NOMO-1 treated with DMSO at 0.1 percent for 48 hours (cell line): ENCODE measurements at regions not wholly inside any gene's neighbourhood (a gene's known extent, or its start where the extent isn't known, plus 50 kb on each side); places are given as distances from the start of the nearest gene placed in this dataset.
"Not testable (repeated sequence)": the region's sequence is repeated elsewhere in the genome, so short reads cannot be mapped to it uniquely, and the experiment has no call there.

ENCODE experiments used
- DNase-seq: peaks from one replicate; lab custom pipeline; 2025; ENCODE audit not compliant: unreplicated experiment; lab: John Stamatoyannopoulos, UW

- no peak for DNase-seq
Measured at GRCh38 chr13:90254437-90254836, 1093.0 kb upstream of the MIR17HG start.

GRCh38 chr13:90256746-90257145 lies 1090.7 kb upstream of the MIR17HG start:
- no peak for DNase-seq

- no peak for DNase-seq
Measured at GRCh38 chr13:90258129-90258528, 1089.4 kb upstream of the MIR17HG start.

- DNase-seq: no peak
Measured at GRCh38 chr13:90261343-90261742, 1086.1 kb upstream of the MIR17HG start.

GRCh38 chr13:90270226-90270625 lies 1077.3 kb upstream of the MIR17HG start:
- no peak for DNase-seq

GRCh38 chr13:90272356-90272755 lies 1075.1 kb upstream of the MIR17HG start:
- no peak for DNase-seq

GRCh38 chr13:90276216-90276615 lies 1071.3 kb upstream of the MIR17HG start:
- DNase-seq: no peak

- DNase-seq: not testable (repeated sequence)
Measured at GRCh38 chr13:90278231-90278630, 1069.3 kb upstream of the MIR17HG start.

GRCh38 chr13:90281709-90282108 lies 1065.8 kb upstream of the MIR17HG start:
- no peak for DNase-seq

GRCh38 chr13:90287521-90287920 lies 1060.0 kb upstream of the MIR17HG start:
- DNase-seq: no peak

- peak; percentile 97 for DNase-seq
Measured at GRCh38 chr13:90293793-90294361, 1053.6 kb upstream of the MIR17HG start.

- DNase-seq: no peak
Measured at GRCh38 chr13:90299238-90299637, 1048.2 kb upstream of the MIR17HG start.

GRCh38 chr13:90300015-90300414 lies 1047.5 kb upstream of the MIR17HG start:
- DNase-seq: no peak

GRCh38 chr13:90302107-90302506 lies 1045.4 kb upstream of the MIR17HG start:
- DNase-seq: no peak

GRCh38 chr13:90305796-90306195 lies 1041.7 kb upstream of the MIR17HG start:
- DNase-seq: no peak

- no peak for DNase-seq
Measured at GRCh38 chr13:90307136-90307535, 1040.4 kb upstream of the MIR17HG start.

GRCh38 chr13:90308249-90308648 lies 1039.2 kb upstream of the MIR17HG start:
- no peak for DNase-seq

GRCh38 chr13:90311929-90312328 lies 1035.6 kb upstream of the MIR17HG start:
- DNase-seq: no peak

GRCh38 chr13:90315061-90315460 lies 1032.4 kb upstream of the MIR17HG start:
- no peak for DNase-seq

- DNase-seq: no peak
Measured at GRCh38 chr13:90320664-90321063, 1026.8 kb upstream of the MIR17HG start.

GRCh38 chr13:90321281-90321931 lies 1026.1 kb upstream of the MIR17HG start:
- no peak for DNase-seq

- no peak for DNase-seq
Measured at GRCh38 chr13:90329641-90330040, 1017.8 kb upstream of the MIR17HG start.

GRCh38 chr13:90331974-90332373 lies 1015.5 kb upstream of the MIR17HG start:
- DNase-seq: no peak
